ENCODE measurements at regions not wholly inside any gene's neighbourhood (a gene's known extent, or its start where the extent isn't known, plus 50 kb on each side); places are given as distances from the start of the nearest gene placed in this dataset.

- DNase-seq, result no peak
Observed at GRCh38 chr4:152089584-152089983, 328.8 kb upstream of the GATB start.

- DNase-seq, result no peak
Observed at GRCh38 chr4:152087335-152087734, 326.5 kb upstream of the GATB start.

GRCh38 chr4:152085657-152086056, 324.9 kb upstream of the GATB start:
- no peak for DNase-seq

GRCh38 chr4:152083338-152083737, 322.5 kb upstream of the GATB start:
- no peak for DNase-seq

GRCh38 chr4:152081024-152081423, 320.2 kb upstream of the GATB start:
- DNase-seq, result no peak

GRCh38 chr4:152079543-152080293, 318.9 kb upstream of the GATB start:
- DNase-seq, result no peak

GRCh38 chr4:152079079-152079478, 318.3 kb upstream of the GATB start:
- DNase-seq, result no peak

GRCh38 chr4:152077582-152077981, 316.8 kb upstream of the GATB start:
- DNase-seq, result no peak

- no peak for DNase-seq
Observed at GRCh38 chr4:152075253-152075928, 314.6 kb upstream of the GATB start.

GRCh38 chr4:152074573-152074972, 313.8 kb upstream of the GATB start:
- DNase-seq, result no peak

GRCh38 chr4:152074088-152074437, 313.3 kb upstream of the GATB start:
- DNase-seq, result no peak

GRCh38 chr4:152073351-152074087, 312.7 kb upstream of the GATB start:
- no peak for DNase-seq

- no peak for DNase-seq
Observed at GRCh38 chr4:152072906-152073305, 312.1 kb upstream of the GATB start.

GRCh38 chr4:152072001-152072485, 311.2 kb upstream of the GATB start:
- DNase-seq, result no peak

- DNase-seq, result no peak
Observed at GRCh38 chr4:152070854-152071253, 310.0 kb upstream of the GATB start.

GRCh38 chr4:152068866-152069265, 308.1 kb upstream of the GATB start:
- DNase-seq, result no peak

GRCh38 chr4:152065545-152065944, 304.7 kb upstream of the GATB start:
- no peak for DNase-seq

- DNase-seq, result no peak
Observed at GRCh38 chr4:152064753-152065152, 303.9 kb upstream of the GATB start.

- no peak for DNase-seq
Observed at GRCh38 chr4:152064282-152064681, 303.5 kb upstream of the GATB start.

GRCh38 chr4:152063621-152064240, 302.9 kb upstream of the GATB start:
- DNase-seq, result no peak

- DNase-seq, result no peak
Observed at GRCh38 chr4:152062936-152063620, 302.3 kb upstream of the GATB start.

GRCh38 chr4:152054731-152055130, 293.9 kb upstream of the GATB start:
- DNase-seq, result no peak

Measured in HCEC 1CT (cell line).